ENCODE measurements at regions not wholly inside any gene's neighbourhood (a gene's known extent, or its start where the extent isn't known, plus 50 kb on each side); places are given as distances from the start of the nearest gene placed in this dataset.
"Not testable (repeated sequence)": the region's sequence is repeated elsewhere in the genome, so short reads cannot be mapped to it uniquely, and the experiment has no call there.

DNA sequence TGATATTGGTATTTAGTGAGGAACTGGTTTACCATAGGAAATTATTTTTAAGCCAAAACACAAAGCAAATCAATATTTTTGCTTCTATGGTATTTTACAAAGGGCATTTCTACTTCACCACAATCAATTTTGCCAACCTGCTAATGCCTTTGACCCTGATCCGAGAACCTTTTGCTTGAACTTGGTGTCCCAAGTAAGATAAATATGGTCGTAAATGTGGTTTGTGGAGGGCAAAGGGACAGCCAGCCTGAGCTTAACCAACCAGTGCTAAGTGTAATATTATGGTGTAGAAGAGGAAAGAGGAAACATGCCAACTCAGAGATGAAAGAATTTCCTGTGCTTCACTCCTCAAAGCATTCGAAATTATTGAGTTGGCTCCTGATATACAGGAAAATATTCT, 148.4 kb downstream of the C3orf38 start (continued):
- no peak for TF ChIP-seq ZNF658 (tag by site-specific recombination; IDR thresholded peaks at IDR 0.05)
- TF ChIP-seq GLIS1 (tag by site-specific recombination; IDR thresholded peaks at IDR 0.05): no peak
- no peak for TF ChIP-seq ZFP69B (tag by site-specific recombination; IDR thresholded peaks at IDR 0.05)
- TF ChIP-seq ZNF473 (tag by site-specific recombination; IDR thresholded peaks at IDR 0.05): no peak

DNA sequence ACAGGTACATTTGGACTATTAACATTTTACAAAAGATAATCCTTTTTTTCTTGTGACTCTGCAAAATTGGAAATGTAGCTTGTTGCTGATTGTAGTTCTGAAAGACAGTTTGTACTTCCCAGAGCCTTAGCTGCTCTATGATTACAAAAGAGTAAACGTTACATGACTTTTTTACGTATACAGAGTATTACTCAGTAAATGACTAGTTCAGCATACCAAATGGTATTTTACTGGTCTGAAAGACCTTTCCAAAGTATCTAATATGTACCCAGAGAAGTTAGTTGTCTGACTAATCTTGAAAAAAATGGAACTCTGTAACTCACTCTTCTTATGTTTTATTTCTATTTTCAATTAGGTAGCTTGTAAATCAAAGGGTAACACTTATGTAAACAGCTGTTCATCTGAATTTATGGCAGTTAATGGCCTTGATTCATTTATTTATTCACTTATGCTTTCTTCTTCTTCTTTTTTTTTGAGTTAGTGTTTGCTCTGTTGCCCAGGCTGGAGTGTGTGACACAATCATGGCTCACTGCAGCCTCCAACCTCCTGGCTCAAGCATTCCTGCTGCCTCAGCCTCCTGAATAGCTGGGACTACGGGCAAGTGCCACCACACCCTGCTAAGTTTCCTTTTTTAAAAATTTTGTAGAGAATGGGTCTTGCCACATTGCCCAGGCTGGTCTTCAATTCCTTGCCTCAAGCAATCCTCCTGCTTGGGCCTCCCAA, 151.7 kb downstream of the C3orf38 start:
- ChIA-PET CTCF (no interaction called here), POLR2A (no interaction called here)
- H3K9me3 ChIP-seq (ENCODE audit: control insufficient read depth, insufficient read depth, low read depth, low read length): no peaks in the 10 kb centered on the region
- H3K27ac ChIP-seq (ENCODE audit: extremely low read depth, low read depth, low read length): no peak overlapping the region
- H3K36me3 ChIP-seq (ENCODE audit: control insufficient read depth in 2 of 2, insufficient read depth in 1 of 2, low read length in 2 of 2): no peaks in the 10 kb centered on the region
- no peak for TF ChIP-seq ZNF792 (tag by site-specific recombination; IDR thresholded peaks at IDR 0.05)
- no peak for TF ChIP-seq ZNF571 (tag by site-specific recombination; IDR thresholded peaks at IDR 0.05)
- no peak for TF ChIP-seq GLI4 (tag by site-specific recombination; IDR thresholded peaks at IDR 0.05)
- no peak for TF ChIP-seq ZNF223 (tag by site-specific recombination; IDR thresholded peaks at IDR 0.05)
- TF ChIP-seq ZNF768 (tag by site-specific recombination; IDR thresholded peaks at IDR 0.05): no peak
- TF ChIP-seq ZNF174 (tag by site-specific recombination; IDR thresholded peaks at IDR 0.05): no peak
- no peak for TF ChIP-seq SCRT2 (tag by site-specific recombination; IDR thresholded peaks at IDR 0.05)
- TF ChIP-seq, protein P1, sequence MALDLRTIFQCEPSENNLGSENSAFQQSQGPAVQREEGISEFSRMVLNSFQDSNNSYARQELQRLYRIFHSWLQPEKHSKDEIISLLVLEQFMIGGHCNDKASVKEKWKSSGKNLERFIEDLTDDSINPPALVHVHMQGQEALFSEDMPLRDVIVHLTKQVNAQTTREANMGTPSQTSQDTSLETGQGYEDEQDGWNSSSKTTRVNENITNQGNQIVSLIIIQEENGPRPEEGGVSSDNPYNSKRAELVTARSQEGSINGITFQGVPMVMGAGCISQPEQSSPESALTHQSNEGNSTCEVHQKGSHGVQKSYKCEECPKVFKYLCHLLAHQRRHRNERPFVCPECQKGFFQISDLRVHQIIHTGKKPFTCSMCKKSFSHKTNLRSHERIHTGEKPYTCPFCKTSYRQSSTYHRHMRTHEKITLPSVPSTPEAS (tag by site-specific recombination; IDR thresholded peaks at IDR 0.05): no peak
- TF ChIP-seq, protein P2, sequence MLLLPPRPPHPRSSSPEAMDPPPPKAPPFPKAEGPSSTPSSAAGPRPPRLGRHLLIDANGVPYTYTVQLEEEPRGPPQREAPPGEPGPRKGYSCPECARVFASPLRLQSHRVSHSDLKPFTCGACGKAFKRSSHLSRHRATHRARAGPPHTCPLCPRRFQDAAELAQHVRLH (tag by site-specific recombination; IDR thresholded peaks at IDR 0.05): no peak
- no peak for TF ChIP-seq ZNF169 (tag by site-specific recombination; IDR thresholded peaks at IDR 0.05)
- TF ChIP-seq SALL2 (tag by site-specific recombination; IDR thresholded peaks at IDR 0.05; ENCODE audit: borderline replicate concordance): no peak
- H3K4me1 ChIP-seq (ENCODE audit: control insufficient read depth, insufficient read depth, low read length): no peaks in the 10 kb centered on the region
- H3K4me3 ChIP-seq (ENCODE audit: low read depth, low read length): no peak overlapping the region

DNA sequence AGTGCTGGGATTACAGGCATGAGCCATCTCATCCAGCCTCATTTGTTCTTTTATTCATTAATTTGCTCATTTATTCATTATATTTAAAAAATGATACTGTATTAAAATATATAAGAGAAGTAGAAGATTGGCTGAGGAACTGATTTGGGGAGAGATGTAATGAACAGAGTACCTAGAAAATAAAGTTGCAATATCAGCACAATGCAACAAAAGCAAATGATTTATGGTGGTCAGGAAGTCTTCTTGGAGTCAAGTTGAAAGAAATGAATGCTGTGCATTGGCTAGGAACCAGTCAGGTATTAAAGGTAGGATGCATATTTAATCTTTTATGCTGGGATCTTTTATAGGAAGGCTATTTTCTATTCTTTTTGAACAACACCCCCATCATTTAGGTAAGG, 152.2 kb downstream of the C3orf38 start:
- Histone ChIP-seq H3K4me3 (ENCODE audit: low read depth, low read length) (no peak overlapping the region), H3K27ac (ENCODE audit: extremely low read depth, low read depth, low read length) (no peak overlapping the region), H3K9me3 (ENCODE audit: control insufficient read depth, insufficient read depth, low read depth, low read length) (no peaks in the 10 kb centered on the region), H3K36me3 (ENCODE audit: control insufficient read depth in 2 of 2, insufficient read depth in 1 of 2, low read length in 2 of 2) (no peaks in the 10 kb centered on the region), H3K4me1 (ENCODE audit: control insufficient read depth, insufficient read depth, low read length) (no peaks in the 10 kb centered on the region)
- CTCF ChIA-PET: no interaction called here
- POLR2A ChIA-PET: no interaction called here
- TF ChIP-seq, protein P2 (tag by site-specific recombination; IDR thresholded peaks at IDR 0.05): no peak
- no peak for TF ChIP-seq ZNF121 (tag by site-specific recombination; IDR thresholded peaks at IDR 0.05)
- TF ChIP-seq ZNF521 (tag by site-specific recombination; IDR thresholded peaks at IDR 0.05): no peak
- no peak for TF ChIP-seq ZNF266 (tag by site-specific recombination; IDR thresholded peaks at IDR 0.05; ENCODE audit: low read depth)
- no peak for TF ChIP-seq ZNF223 (tag by site-specific recombination; IDR thresholded peaks at IDR 0.05)
- TF ChIP-seq TRIM28 (IDR thresholded peaks at IDR 0.05; ENCODE audit: borderline replicate concordance, low read length): no peak
- TF ChIP-seq, protein P3, sequence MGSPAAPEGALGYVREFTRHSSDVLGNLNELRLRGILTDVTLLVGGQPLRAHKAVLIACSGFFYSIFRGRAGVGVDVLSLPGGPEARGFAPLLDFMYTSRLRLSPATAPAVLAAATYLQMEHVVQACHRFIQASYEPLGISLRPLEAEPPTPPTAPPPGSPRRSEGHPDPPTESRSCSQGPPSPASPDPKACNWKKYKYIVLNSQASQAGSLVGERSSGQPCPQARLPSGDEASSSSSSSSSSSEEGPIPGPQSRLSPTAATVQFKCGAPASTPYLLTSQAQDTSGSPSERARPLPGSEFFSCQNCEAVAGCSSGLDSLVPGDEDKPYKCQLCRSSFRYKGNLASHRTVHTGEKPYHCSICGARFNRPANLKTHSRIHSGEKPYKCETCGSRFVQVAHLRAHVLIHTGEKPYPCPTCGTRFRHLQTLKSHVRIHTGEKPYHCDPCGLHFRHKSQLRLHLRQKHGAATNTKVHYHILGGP (tag by site-specific recombination; IDR thresholded peaks at IDR 0.05): no peak
- TF ChIP-seq ZBTB7A (tag by site-specific recombination; IDR thresholded peaks at IDR 0.05; ENCODE audit: low read depth): no peak
- TF ChIP-seq ZNF324 (tag by site-specific recombination; IDR thresholded peaks at IDR 0.05): no peak
- no peak for TF ChIP-seq ZBTB17 (tag by site-specific recombination; IDR thresholded peaks at IDR 0.05)
- no peak for TF ChIP-seq ZNF585B (tag by site-specific recombination; IDR thresholded peaks at IDR 0.05)
- no peak for TF ChIP-seq ZNF211 (tag by site-specific recombination; IDR thresholded peaks at IDR 0.05; ENCODE audit: low read depth)
- TF ChIP-seq ZNF670 (tag by site-specific recombination; IDR thresholded peaks at IDR 0.05; ENCODE audit: low read depth): no peak
- TF ChIP-seq OSR2 (tag by site-specific recombination; IDR thresholded peaks at IDR 0.05): no peak

DNA sequence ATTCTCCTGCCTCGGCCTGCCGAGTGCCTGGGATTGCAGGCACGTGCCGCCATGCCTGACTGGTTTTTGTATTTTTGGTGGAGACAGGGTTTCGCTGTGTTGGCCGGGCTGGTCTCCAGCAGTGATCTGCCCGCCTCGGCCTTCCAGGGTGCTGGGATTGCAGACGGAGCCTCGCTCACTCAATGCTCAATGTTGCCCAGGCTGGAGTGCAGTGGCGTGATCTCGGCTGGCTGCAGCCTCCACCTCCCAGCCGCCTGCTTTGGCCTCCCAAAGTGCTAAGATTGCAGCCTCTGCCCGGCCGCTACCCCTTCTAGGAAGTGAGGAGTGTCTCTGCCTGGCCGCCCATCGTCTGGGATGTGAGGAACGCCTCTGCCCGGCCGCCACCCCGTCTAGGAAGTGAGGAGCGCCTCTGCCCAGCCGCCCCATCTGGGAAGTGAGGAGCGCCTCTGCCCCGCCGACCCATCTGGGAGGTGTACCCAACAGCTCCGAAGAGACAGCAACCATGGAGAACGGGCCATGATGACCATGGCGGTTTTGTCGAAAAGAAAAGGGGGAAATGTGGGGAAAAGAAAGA, 153.7 kb downstream of the C3orf38 start:
- H3K4me3 ChIP-seq (ENCODE audit: low read depth, low read length); H3K9me3 ChIP-seq (ENCODE audit: control insufficient read depth, insufficient read depth, low read depth, low read length); POLR2A ChIA-PET; H3K4me1 ChIP-seq (ENCODE audit: control insufficient read depth, insufficient read depth, low read length); H3K27ac ChIP-seq (ENCODE audit: extremely low read depth, low read depth, low read length); CTCF ChIA-PET; H3K36me3 ChIP-seq (ENCODE audit: control insufficient read depth in 2 of 2, insufficient read depth in 1 of 2, low read length in 2 of 2): not testable (repeated sequence)

All from HEK293 (cell line).